T-helper 17 cell (primary cell): ENCODE measurements at regions not wholly inside any gene's neighbourhood (a gene's known extent, or its start where the extent isn't known, plus 50 kb on each side); places are given as distances from the start of the nearest gene placed in this dataset.
"Not testable (repeated sequence)": the region's sequence is repeated elsewhere in the genome, so short reads cannot be mapped to it uniquely, and the experiment has no call there.

Source experiments
- ATAC-seq: fragments of 150-1000 bp; cut with Tn5 transposase; 2 replicates; pipeline ENCODE4 v1.10.0; 2021; ENCODE audit warnings: mild to moderate bottlenecking, moderate library complexity
- DNase-seq, 3 donors: peaks; one replicate each; pipeline versions ENCODE4 v3.0.0 to v3.0.0-alpha.2; 2020 to 2021
- H3K9me3 ChIP-seq: one replicate; pipeline ENCODE4 v1.7.0; 2013; ENCODE audit warnings: low read length, mild to moderate bottlenecking; ENCODE audit not compliant: control insufficient read depth, poor library complexity, severe bottlenecking
- H3K27ac Mint-ChIP-seq: one replicate; pipeline ENCODE4 v1.8.0; 2022; ENCODE audit warnings: mild to moderate bottlenecking, moderate library complexity, mixed read lengths
- H3K27me3 Mint-ChIP-seq: one replicate; pipeline ENCODE4 v1.8.0; 2022; ENCODE audit warnings: mixed read lengths
- H3K36me3 Mint-ChIP-seq: one replicate; pipeline ENCODE4 v1.8.0; 2022; ENCODE audit warnings: low read depth, mixed read lengths
- H3K4me1 Mint-ChIP-seq: one replicate; pipeline ENCODE4 v1.8.0; 2022; ENCODE audit warnings: mild to moderate bottlenecking, mixed read lengths
- H3K4me3 Mint-ChIP-seq: one replicate; pipeline ENCODE4 v1.8.0; 2022; ENCODE audit warnings: mild to moderate bottlenecking, moderate library complexity, mixed read lengths

GRCh38 chr22:44571566-44572413, 73.8 kb upstream of the RTL6 start:
- Mint-ChIP-seq H3K4me3 (no peak overlapping the region), H3K27ac (no peak overlapping the region), H3K36me3 (peaks cover 2% of the 10 kb centered on the region), H3K4me1 (peaks cover 11% of the 10 kb centered on the region), H3K27me3 (peaks cover 47% of the 10 kb centered on the region)
- DNase-seq (no peak), ATAC-seq (no peak)
- no peaks in the 10 kb centered on the region for H3K9me3 ChIP-seq

GRCh38 chr22:44570476-44571445, 72.7 kb upstream of the RTL6 start:
- peaks cover 2% of the 10 kb centered on the region for H3K36me3 Mint-ChIP-seq
- no peak overlapping the region for H3K4me3 Mint-ChIP-seq

GRCh38 chr22:44569561-44569991, 71.5 kb upstream of the RTL6 start:
- ATAC-seq = no peak
- Mint-ChIP-seq H3K36me3 (peaks cover 2% of the 10 kb centered on the region), H3K27ac (no peak overlapping the region), H3K27me3 (peaks cover 30% of the 10 kb centered on the region), H3K4me3 (no peak overlapping the region), H3K4me1 (peaks cover 5% of the 10 kb centered on the region)
- DNase-seq = no peak
- no peaks in the 10 kb centered on the region for H3K9me3 ChIP-seq

More at GRCh38 chr22:44570476-44571445, 72.7 kb upstream of the RTL6 start:
- Mint-ChIP-seq H3K27ac (no peak overlapping the region), H3K27me3 (peaks cover 42% of the 10 kb centered on the region), H3K4me1 (peaks cover 11% of the 10 kb centered on the region)
- DNase-seq = no peak
- no peaks in the 10 kb centered on the region for H3K9me3 ChIP-seq
- no peak for ATAC-seq

- Mint-ChIP-seq H3K4me3 (no peak overlapping the region), H3K27me3 (peaks cover 19% of the 10 kb centered on the region), H3K27ac (no peak overlapping the region), H3K4me1 (peaks cover 5% of the 10 kb centered on the region), H3K36me3 (peaks cover 2% of the 10 kb centered on the region)
- H3K9me3 ChIP-seq = no peaks in the 10 kb centered on the region
- ATAC-seq (no peak), DNase-seq (no peak)
Measured at GRCh38 chr22:44567846-44568493, 69.9 kb upstream of the RTL6 start.

- DNase-seq, H3K9me3 ChIP-seq, ATAC-seq, H3K4me3 Mint-ChIP-seq, H3K4me1 Mint-ChIP-seq, H3K36me3 Mint-ChIP-seq, H3K27ac Mint-ChIP-seq: not testable (repeated sequence)
- H3K27me3 Mint-ChIP-seq = peaks cover 18% of the 10 kb centered on the region
Measured at GRCh38 chr22:44567378-44567841, 69.4 kb upstream of the RTL6 start.

GRCh38 chr22:44566911-44567310, 68.9 kb upstream of the RTL6 start:
- ATAC-seq = no peak
- H3K9me3 ChIP-seq = no peaks in the 10 kb centered on the region
- no peak overlapping the region for H3K4me3 Mint-ChIP-seq
- H3K4me1 Mint-ChIP-seq = peaks cover 5% of the 10 kb centered on the region
- no peak overlapping the region for H3K27ac Mint-ChIP-seq
- H3K27me3 Mint-ChIP-seq = peaks cover 13% of the 10 kb centered on the region
- DNase-seq = no peak
- H3K36me3 Mint-ChIP-seq = peaks cover 2% of the 10 kb centered on the region

DNA sequence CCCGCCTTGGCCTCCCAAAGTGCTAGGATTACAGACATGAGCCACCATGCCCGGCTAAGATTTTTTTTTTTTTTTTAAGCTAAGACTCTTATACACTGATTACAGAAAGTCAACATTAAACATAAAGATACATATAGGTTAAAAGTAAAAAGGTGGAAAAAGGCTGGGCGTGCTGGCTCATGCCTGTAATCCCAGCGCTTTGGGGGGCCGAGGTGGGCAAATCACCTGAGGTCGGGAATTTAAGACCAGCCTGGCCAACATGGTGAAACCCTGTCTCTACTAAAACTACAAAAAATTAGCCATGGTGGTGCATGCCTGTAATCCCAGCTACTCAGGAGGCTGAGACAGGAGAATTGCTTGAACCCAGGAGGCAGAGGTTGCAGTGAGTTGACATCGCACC, 64.6 kb upstream of the RTL6 start:
- ATAC-seq, H3K4me1 Mint-ChIP-seq, H3K4me3 Mint-ChIP-seq, H3K27ac Mint-ChIP-seq, DNase-seq, H3K9me3 ChIP-seq, H3K36me3 Mint-ChIP-seq: not testable (repeated sequence)
- peaks cover 22% of the 10 kb centered on the region for H3K27me3 Mint-ChIP-seq

- no peaks in the 10 kb centered on the region for H3K9me3 ChIP-seq
- DNase-seq (no peak), ATAC-seq (no peak)
- Mint-ChIP-seq H3K36me3 (peaks cover 8% of the 10 kb centered on the region), H3K27ac (no peak overlapping the region), H3K4me1 (no peaks in the 10 kb centered on the region), H3K27me3 (peaks cover 27% of the 10 kb centered on the region), H3K4me3 (no peak overlapping the region)
Measured at GRCh38 chr22:44561139-44561840, 63.3 kb upstream of the RTL6 start.

GRCh38 chr22:44558671-44559070, 60.6 kb upstream of the RTL6 start:
- H3K27me3 Mint-ChIP-seq = peaks cover 53% of the 10 kb centered on the region
- H3K27ac Mint-ChIP-seq, DNase-seq, H3K4me1 Mint-ChIP-seq, ATAC-seq, H3K4me3 Mint-ChIP-seq, H3K9me3 ChIP-seq: not testable (repeated sequence)
- H3K36me3 Mint-ChIP-seq = peaks cover 12% of the 10 kb centered on the region

GRCh38 chr22:44557872-44558271, 59.8 kb upstream of the RTL6 start:
- peaks cover 12% of the 10 kb centered on the region for H3K36me3 Mint-ChIP-seq
- H3K4me3 Mint-ChIP-seq, DNase-seq, H3K9me3 ChIP-seq, H3K27ac Mint-ChIP-seq, ATAC-seq, H3K4me1 Mint-ChIP-seq: not testable (repeated sequence)
- peaks cover 54% of the 10 kb centered on the region for H3K27me3 Mint-ChIP-seq

DNA sequence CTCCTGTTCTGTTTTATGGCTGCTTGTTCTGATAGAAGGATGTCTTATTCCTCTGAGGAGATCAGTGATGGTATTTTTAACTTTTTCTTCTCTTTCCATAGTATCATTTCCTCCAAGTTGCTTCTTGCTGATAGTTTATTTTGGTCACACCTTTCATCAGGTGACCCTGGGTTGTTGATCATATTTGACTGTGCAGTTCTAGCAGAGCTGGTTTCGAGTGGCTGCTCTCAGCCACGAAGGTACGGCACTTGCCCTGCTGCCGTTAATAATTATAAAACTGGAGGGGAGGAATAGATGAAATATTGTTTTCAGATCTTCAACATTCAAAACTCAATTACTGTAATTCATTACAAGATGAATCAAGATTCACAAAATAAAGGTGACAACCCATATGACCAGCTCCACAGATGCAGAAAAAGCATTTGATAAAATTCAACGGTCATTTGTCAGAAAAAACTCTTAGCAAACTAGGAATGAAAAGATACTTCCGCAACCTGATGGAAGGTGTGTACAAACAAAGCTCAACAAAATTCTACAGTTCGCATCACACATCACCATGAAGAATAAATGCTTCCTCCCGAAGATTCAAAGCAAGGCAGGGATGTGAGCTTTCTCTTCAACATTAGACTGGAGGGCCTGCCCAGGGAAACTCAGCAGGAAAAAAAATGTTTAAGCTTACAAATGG, 59.2 kb upstream of the RTL6 start:
- peaks cover 54% of the 10 kb centered on the region for H3K27me3 Mint-ChIP-seq

GRCh38 chr22:44555597-44555996, 57.6 kb upstream of the RTL6 start:
- Mint-ChIP-seq H3K27ac (no peak overlapping the region), H3K36me3 (peaks cover 8% of the 10 kb centered on the region), H3K4me1 (peaks cover 9% of the 10 kb centered on the region), H3K27me3 (peaks cover 56% of the 10 kb centered on the region), H3K4me3 (no peak overlapping the region)
- no peak for DNase-seq
- ATAC-seq = no peak
- H3K9me3 ChIP-seq = no peaks in the 10 kb centered on the region

More for the DNA sequence above, 59.2 kb upstream of the RTL6 start:
- H3K27ac Mint-ChIP-seq = no peak overlapping the region
- no peak for DNase-seq
- peaks cover 4% of the 10 kb centered on the region for H3K4me1 Mint-ChIP-seq
- H3K36me3 Mint-ChIP-seq = peaks cover 12% of the 10 kb centered on the region
- no peak overlapping the region for H3K4me3 Mint-ChIP-seq
- ATAC-seq = no peak
- H3K9me3 ChIP-seq = no peaks in the 10 kb centered on the region
